ENCODE measurements at regions not wholly inside any gene's neighbourhood (a gene's known extent, or its start where the extent isn't known, plus 50 kb on each side); places are given as distances from the start of the nearest gene placed in this dataset.
"Not testable (repeated sequence)": the region's sequence is repeated elsewhere in the genome, so short reads cannot be mapped to it uniquely, and the experiment has no call there.

DNA sequence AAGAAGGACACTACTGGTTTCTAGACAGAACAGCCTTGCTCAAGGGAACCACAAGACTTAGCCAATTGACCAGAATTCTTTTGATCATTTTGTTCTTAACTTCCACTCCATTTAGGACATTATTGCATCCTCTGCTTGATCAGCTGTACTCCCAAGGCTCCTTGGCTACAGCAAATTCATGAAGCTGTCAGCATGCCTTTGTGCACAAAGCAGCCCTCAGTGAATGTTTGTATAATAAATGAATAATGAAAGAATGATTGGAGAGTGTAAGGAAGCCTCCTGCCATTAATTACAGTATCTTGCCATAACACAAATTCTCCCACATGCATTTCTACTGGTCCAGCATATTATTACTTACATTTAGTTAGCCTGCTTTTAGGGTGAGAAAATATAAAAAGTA, 449.6 kb downstream of the SLCO4C1 start:
- no peak for DNase-seq (ENCODE audit: low read depth in 1 of 2, low spot score in 2 of 2)
- Histone ChIP-seq H3K27me3 (replicated peaks) (no peaks in the 10 kb centered on the region), H3K4me3 (no peak overlapping the region), H3K27ac (no peak overlapping the region), H3K36me3 (no peaks in the 10 kb centered on the region), H3K9me3 (replicated peaks) (no peaks in the 10 kb centered on the region), H3K4me1 (replicated peaks) (no peaks in the 10 kb centered on the region)

DNA sequence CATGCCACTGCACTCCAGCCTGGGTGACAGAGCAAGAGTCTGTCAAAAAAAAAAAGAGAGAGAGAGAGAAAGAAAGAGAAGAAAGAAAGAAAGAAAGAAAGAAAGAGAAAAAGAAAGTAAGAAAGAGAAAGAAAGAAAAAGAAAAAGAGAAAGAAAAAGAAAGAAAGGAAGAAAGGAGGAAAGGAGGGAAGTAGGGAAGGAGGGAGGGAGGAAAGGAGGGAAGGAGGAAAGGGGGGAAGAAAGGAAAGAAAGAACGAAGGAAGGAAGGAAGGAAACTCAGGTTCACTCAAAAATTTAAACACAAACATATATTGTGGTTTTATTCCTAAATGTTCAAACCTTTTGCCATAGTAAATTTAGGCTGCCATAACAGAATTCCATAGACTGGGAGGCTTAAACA, 453.0 kb downstream of the SLCO4C1 start:
- Histone ChIP-seq H3K27ac (no peak overlapping the region), H3K36me3 (no peaks in the 10 kb centered on the region), H3K4me1 (replicated peaks) (no peaks in the 10 kb centered on the region), H3K9me3 (replicated peaks) (no peaks in the 10 kb centered on the region), H3K27me3 (replicated peaks) (no peaks in the 10 kb centered on the region), H3K4me3 (no peak overlapping the region)
- no peak for DNase-seq (ENCODE audit: low read depth in 1 of 2, low spot score in 2 of 2)

DNA sequence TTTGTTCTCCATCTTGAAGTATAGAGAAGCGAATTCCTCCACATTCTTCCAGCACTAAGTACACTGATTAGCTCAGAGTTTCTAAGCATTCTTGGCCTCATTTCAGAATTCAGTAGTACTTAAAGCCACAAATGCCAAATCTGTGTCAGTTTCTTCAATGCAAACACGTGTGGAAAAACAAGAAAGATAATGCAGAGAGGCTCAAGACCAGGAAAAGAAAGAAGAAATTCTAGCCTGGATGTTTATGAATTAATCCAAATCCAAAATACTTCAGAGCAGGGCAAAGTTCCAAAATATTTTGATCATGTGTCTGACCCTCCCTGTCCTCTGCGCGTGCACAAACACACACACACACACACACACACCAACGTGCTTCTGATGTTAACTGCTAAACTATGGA, 457.6 kb downstream of the SLCO4C1 start:
- H3K36me3 ChIP-seq, result no peaks in the 10 kb centered on the region
- no peaks in the 10 kb centered on the region for H3K27me3 ChIP-seq (replicated peaks)
- H3K9me3 ChIP-seq (replicated peaks), result no peaks in the 10 kb centered on the region
- no peak overlapping the region for H3K4me3 ChIP-seq
- no peaks in the 10 kb centered on the region for H3K4me1 ChIP-seq (replicated peaks)
- H3K27ac ChIP-seq, result no peak overlapping the region
- no peak for DNase-seq (ENCODE audit: low read depth in 1 of 2, low spot score in 2 of 2)

DNA sequence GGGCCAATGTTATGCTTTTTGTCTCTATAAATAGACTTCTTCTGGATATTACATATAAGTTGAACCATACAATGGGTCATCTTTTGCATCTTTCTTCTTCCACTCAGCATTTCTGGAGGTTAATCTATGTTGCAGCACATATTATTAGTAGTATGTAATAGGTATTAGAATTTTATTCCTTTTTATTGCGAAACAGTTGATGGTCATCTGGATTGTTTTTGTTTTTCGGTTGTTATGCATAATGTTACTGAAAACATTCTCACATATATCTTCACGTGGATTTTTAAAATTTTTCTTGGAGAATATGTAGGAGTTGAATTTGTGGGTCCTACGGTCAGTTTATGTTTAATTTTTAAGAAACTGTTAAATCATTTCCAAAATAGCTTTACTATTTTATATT, 466.8 kb downstream of the SLCO4C1 start:
- H3K4me1 ChIP-seq (replicated peaks), result no peaks in the 10 kb centered on the region
- no peaks in the 10 kb centered on the region for H3K9me3 ChIP-seq (replicated peaks)
- no peak for DNase-seq (ENCODE audit: low read depth in 1 of 2, low spot score in 2 of 2)
- H3K36me3 ChIP-seq, result no peaks in the 10 kb centered on the region
- H3K4me3 ChIP-seq, result no peak overlapping the region
- no peaks in the 10 kb centered on the region for H3K27me3 ChIP-seq (replicated peaks)
- H3K27ac ChIP-seq, result no peak overlapping the region

DNA sequence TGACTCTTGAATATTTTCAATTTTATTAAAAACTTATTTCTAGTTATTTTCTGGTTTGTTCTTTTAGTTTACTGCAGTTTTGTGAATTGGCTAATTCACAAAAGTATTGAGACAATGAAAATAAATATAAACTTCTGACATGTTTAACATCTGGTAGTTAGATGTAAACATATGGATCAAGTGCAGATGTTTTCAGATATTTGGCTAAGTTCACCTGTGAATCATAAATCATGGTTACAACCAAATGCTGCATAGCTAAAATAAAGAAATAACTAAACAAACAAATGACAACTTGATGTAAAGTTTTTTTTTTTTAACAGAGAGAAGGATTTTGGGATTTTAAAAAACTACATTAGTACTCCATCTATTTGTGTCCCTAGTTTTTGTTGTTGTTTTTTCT, 484.6 kb downstream of the SLCO4C1 start:
- DNase-seq (ENCODE audit: low read depth in 1 of 2, low spot score in 2 of 2), result no peak

DNA sequence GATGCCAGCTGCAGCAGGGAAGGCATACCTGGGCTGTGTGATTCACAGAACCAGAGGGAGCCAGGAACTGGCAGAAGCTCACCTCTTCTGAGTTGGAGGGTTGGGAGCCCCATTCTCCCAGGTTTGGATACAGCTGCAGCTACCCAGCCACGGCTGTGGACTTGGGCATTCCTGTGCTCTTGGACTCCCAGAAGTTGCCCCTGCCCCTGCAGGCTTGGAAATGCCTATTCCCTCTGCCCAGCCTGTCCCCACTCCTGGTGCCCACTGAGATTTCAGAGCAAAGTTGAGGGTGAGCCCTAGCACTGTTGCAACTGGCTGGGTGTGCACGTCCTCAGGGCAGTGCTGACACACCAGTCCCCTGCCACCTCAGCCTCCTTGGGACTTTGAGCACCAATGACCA, 489.7 kb downstream of the SLCO4C1 start:
- Histone ChIP-seq H3K4me3 (no peak overlapping the region), H3K4me1 (replicated peaks) (no peaks in the 10 kb centered on the region), H3K36me3 (no peaks in the 10 kb centered on the region), H3K9me3 (replicated peaks) (no peaks in the 10 kb centered on the region), H3K27ac (no peak overlapping the region), H3K27me3 (replicated peaks) (peaks cover 3% of the 10 kb centered on the region; the same call in 1 of the 2 replicates)
- DNase-seq (ENCODE audit: low read depth in 1 of 2, low spot score in 2 of 2), result no peak

More for the DNA sequence above, 484.6 kb downstream of the SLCO4C1 start:
- H3K27ac ChIP-seq, result no peak overlapping the region
- peaks cover 3% of the 10 kb centered on the region; the same call in 1 of the 2 replicates for H3K27me3 ChIP-seq (replicated peaks)
- no peak overlapping the region for H3K4me3 ChIP-seq
- H3K9me3 ChIP-seq (replicated peaks), result no peaks in the 10 kb centered on the region
- no peaks in the 10 kb centered on the region for H3K36me3 ChIP-seq
- H3K4me1 ChIP-seq (replicated peaks), result no peaks in the 10 kb centered on the region

DNA sequence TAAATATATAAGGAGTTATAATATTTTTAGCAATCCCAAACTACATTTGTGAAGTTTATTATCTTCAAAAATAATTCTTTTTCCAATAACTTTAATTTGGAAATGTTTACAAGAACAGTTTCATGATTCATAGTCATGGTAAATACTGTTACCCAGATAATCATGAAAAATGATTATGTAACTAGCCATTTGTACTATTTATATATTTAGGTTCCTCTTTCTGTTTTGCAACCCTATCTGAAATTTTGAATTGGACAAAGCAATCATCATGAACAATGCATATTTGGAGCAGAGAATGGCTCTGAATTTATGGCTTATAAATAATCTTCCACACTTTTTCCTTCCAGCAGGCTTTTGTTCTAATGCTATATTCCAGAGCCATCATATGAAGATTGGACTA, 499.7 kb downstream of the SLCO4C1 start:
- no peaks in the 10 kb centered on the region for H3K9me3 ChIP-seq (replicated peaks)
- H3K27ac ChIP-seq, result no peak overlapping the region
- H3K4me1 ChIP-seq (replicated peaks), result no peaks in the 10 kb centered on the region
- no peak overlapping the region for H3K4me3 ChIP-seq
- DNase-seq (ENCODE audit: low read depth in 1 of 2, low spot score in 2 of 2), result no peak
- no peaks in the 10 kb centered on the region for H3K36me3 ChIP-seq
- no peaks in the 10 kb centered on the region for H3K27me3 ChIP-seq (replicated peaks)

DNA sequence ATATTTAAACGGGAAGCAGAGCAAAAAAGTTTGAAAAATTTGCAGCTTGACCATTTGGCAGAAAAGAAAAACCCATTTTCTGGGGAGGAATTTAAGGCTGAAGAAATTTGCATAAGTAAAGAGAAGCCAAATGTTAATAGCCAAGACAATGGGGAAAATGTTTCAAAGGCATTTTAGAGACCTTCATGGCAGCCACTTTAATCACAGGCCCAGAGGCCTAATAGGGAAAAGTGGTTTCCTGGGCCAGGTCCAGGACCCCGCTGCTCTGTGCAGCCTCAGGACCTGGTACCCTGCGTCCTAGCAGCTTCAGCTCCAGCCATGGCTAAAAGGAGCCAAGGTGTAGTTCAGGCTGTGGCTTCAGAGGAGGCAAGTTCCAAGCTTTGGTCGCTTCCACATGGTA, 507.3 kb downstream of the SLCO4C1 start:
- Histone ChIP-seq H3K27me3 (replicated peaks) (no peaks in the 10 kb centered on the region), H3K4me1 (replicated peaks) (no peaks in the 10 kb centered on the region), H3K4me3 (no peak overlapping the region), H3K27ac (no peak overlapping the region), H3K36me3 (no peaks in the 10 kb centered on the region), H3K9me3 (replicated peaks) (no peaks in the 10 kb centered on the region)
- no peak for DNase-seq (ENCODE audit: low read depth in 1 of 2, low spot score in 2 of 2)

DNA sequence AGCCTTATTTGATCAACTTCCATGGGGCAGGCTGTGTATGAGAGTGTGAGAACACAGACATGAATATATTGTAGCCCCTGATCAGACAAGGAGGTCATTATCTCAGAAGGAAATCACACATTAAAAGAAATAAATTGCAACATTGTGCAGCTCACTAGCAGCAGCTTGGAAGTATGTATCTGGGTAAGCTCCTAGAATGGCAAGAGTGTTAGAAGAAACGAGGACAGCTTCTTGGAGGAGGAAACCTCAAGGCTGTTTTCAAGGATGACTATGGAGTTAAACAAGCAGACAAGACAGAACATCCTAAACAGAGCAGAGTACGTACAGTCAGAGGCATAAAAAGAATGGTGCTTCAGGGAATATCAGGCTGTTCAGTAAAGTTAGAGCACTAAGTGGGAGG, 511.0 kb downstream of the SLCO4C1 start:
- Histone ChIP-seq H3K36me3 (no peaks in the 10 kb centered on the region), H3K27me3 (replicated peaks) (no peaks in the 10 kb centered on the region)

DNA sequence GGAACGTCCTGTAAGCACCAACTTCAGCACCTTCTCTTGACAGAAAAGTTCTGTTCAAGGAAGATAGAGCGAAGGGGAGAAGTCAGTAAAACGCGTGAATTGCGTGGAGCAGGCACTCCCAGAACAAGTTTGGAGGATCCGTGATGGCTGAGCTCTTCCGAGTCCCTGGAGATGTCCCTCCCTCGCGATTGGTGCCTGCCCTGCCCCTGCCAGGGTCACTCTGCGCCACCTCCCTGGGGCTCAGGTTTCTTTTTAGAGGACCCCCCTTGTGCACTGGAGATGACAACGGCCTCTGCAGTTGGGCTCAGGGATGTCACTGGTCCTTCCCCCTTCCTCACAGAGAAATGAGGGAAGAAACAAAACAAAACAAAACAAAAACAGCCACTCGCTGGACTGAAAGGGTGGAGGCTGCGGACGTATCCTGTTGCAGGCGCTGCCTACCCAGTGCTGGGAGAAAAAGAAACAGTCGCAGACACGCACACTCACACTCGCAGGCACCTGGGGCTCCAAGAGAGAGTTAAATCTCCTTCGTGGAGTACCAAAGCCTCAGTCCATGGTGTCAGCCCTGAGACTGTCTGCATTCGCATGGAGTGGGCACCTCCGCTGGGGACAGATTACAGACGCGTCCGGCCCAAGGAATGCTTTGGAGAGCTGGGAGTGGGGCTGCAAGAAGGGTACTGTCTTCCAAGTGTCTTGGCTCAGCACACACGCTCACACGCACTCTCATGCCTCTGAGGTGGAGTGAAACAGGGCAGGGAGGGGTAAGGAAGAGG, 512.7 kb downstream of the SLCO4C1 start:
- no peaks in the 10 kb centered on the region for H3K9me3 ChIP-seq (replicated peaks)
- no peaks in the 10 kb centered on the region for H3K36me3 ChIP-seq
- no peak overlapping the region for H3K27ac ChIP-seq
- H3K4me3 ChIP-seq, result no peak overlapping the region
- no peak for DNase-seq (ENCODE audit: low read depth in 1 of 2, low spot score in 2 of 2)
- H3K27me3 ChIP-seq (replicated peaks), result no peaks in the 10 kb centered on the region
- H3K4me1 ChIP-seq (replicated peaks), result no peaks in the 10 kb centered on the region

More for the DNA sequence above, 511.0 kb downstream of the SLCO4C1 start:
- H3K4me1 ChIP-seq (replicated peaks), result no peaks in the 10 kb centered on the region
- H3K27ac ChIP-seq, result no peak overlapping the region
- H3K9me3 ChIP-seq (replicated peaks), result no peaks in the 10 kb centered on the region
- no peak overlapping the region for H3K4me3 ChIP-seq
- no peak for DNase-seq (ENCODE audit: low read depth in 1 of 2, low spot score in 2 of 2)

DNA sequence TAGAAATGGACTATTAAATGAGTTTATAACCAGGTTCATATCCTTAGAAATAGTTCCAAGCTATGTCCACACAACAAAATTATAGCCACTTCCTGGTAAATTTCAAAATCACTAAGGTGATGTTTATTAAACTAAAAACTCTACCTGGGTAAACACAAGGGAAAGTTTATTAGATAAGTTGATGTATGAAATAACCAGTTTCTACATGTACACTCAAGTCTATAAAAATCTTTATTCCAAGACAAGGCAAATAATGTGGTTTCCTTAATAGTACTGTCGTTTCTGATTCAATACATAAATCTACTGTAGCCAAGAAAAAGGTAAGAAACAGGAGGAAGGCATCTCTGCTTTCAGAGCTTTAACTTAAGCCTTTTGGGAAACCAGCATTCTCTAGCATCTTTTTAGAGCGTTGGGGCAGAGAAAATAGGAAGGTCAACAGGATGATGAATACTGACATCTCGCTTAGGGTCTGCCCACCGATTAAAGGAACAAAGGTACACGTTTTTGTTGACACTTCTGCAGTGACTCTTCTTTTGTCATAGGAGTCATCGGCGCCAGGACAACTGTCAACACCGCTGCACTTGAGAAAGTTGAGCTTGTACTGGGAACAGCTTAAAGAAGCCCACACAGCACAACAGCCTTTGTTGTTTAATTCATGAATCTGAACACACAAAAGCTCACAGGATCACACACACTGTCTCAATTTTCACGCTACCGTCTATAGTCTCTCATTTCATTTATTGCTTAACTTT, 513.6 kb downstream of the SLCO4C1 start:
- H3K27ac ChIP-seq, result no peak overlapping the region
- H3K4me1 ChIP-seq (replicated peaks), result no peaks in the 10 kb centered on the region
- H3K36me3 ChIP-seq, result no peaks in the 10 kb centered on the region
- no peak for DNase-seq (ENCODE audit: low read depth in 1 of 2, low spot score in 2 of 2)
- H3K27me3 ChIP-seq (replicated peaks), result no peaks in the 10 kb centered on the region
- no peak overlapping the region for H3K4me3 ChIP-seq
- H3K9me3 ChIP-seq (replicated peaks), result no peaks in the 10 kb centered on the region

DNA sequence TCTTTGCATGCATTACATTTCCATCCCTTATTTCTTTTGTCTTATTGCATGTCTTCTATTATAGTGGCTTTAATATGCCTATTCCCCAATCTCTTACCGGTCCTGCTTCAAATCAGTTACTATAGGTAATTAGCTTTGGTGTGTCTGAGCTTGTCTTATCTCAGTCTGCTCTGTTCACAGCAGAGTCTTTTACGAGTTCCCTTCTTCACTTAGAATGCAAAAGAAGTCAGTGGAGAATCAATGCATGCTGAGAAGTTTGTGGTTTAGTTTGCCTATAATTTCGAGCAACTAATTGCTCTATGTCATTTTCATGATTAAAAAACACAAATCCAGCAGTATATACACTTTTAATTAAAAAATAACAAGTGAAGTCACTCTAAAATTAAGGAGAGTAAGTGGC, 545.0 kb downstream of the SLCO4C1 start:
- no peaks in the 10 kb centered on the region for H3K4me1 ChIP-seq (replicated peaks)
- no peaks in the 10 kb centered on the region for H3K36me3 ChIP-seq
- no peak overlapping the region for H3K4me3 ChIP-seq
- no peaks in the 10 kb centered on the region for H3K27me3 ChIP-seq (replicated peaks)
- no peaks in the 10 kb centered on the region for H3K9me3 ChIP-seq (replicated peaks)
- DNase-seq (ENCODE audit: low read depth in 1 of 2, low spot score in 2 of 2), result no peak
- H3K27ac ChIP-seq, result no peak overlapping the region

DNA sequence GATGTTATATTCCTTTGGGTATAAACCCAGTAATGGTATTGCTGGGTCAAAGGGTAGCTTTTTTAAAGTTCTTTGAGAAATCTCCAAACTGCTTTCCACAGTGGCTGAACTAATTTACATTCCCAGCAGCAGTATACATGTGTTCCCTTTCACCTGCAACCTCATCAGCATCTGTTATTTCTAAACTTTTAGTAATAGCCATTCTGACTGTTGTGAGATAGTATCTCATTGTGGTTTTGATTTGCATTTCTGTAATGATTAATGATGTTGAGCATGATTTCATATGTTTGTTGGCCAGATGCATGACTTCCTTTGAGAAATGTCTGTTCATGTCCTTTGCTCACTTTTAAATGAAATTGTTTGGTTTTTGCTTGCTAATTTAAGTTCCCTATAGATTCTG, 553.1 kb downstream of the SLCO4C1 start:
- not testable (repeated sequence) for H3K9me3 ChIP-seq (replicated peaks); H3K4me1 ChIP-seq (replicated peaks); H3K4me3 ChIP-seq; DNase-seq (ENCODE audit: low read depth in 1 of 2, low spot score in 2 of 2); H3K27me3 ChIP-seq (replicated peaks); H3K27ac ChIP-seq; H3K36me3 ChIP-seq

DNA sequence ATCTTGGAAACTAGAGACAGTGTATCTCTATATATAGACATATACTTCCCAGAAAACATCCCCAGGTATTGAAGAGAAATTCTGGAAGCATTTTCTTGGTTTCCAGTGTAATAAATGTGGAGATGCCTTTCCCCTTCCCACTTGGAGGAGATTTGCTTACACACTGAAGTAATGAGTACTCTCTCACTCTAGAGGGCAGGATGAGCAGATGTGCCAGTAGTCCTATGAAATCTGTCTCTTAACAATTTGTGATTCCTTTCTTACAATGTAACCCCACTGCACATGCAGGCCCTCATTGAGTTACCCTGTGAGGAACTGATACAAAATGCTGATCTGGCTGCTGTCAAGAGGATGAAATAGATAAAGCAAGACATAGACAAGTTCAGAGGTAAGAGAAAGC, 567.2 kb downstream of the SLCO4C1 start:
- no peaks in the 10 kb centered on the region for H3K4me1 ChIP-seq (replicated peaks)
- H3K27me3 ChIP-seq (replicated peaks), result no peaks in the 10 kb centered on the region
- DNase-seq (ENCODE audit: low read depth in 1 of 2, low spot score in 2 of 2), result no peak
- H3K27ac ChIP-seq, result no peak overlapping the region
- H3K9me3 ChIP-seq (replicated peaks), result no peaks in the 10 kb centered on the region
- H3K4me3 ChIP-seq, result no peak overlapping the region
- no peaks in the 10 kb centered on the region for H3K36me3 ChIP-seq

Measured in SJSA1 (cell line).